ENCODE measurements at regions not wholly inside any gene's neighbourhood (a gene's known extent, or its start where the extent isn't known, plus 50 kb on each side); places are given as distances from the start of the nearest gene placed in this dataset.

GRCh38 chr2:66111706-66112105 is 323.2 kb upstream of the MEIS1 start:
- DNase-seq = no peak
- POLR2A ChIA-PET (ENCODE audit: unreplicated experiment) = no interaction called here
- CTCF ChIA-PET = no interaction called here
- Histone ChIP-seq H3K27me3 (ENCODE audit: control insufficient read depth, insufficient read depth, low read length) (no peaks in the 10 kb centered on the region), H3K9ac (ENCODE audit: low read depth, low read length) (no peak overlapping the region), H2AK9ac (replicated peaks; ENCODE audit: low read depth, low read length, poor library complexity) (no peak overlapping the region), H2BK20ac (ENCODE audit: low read depth, low read length) (no peak overlapping the region), H3K4me1 (ENCODE audit: control insufficient read depth, insufficient read depth, low read length) (no peaks in the 10 kb centered on the region), H2AK5ac (ENCODE audit: low read depth, low read length) (no peak overlapping the region), H2BK15ac (ENCODE audit: low read depth, low read length) (no peak overlapping the region), H3K4ac (ENCODE audit: low read depth, low read length) (no peak overlapping the region), H4K8ac (ENCODE audit: low read depth in 2 of 2, low read length in 2 of 2) (no peak overlapping the region), H3K9me3 (ENCODE audit: control insufficient read depth, insufficient read depth, low read length) (no peaks in the 10 kb centered on the region), H3K18ac (ENCODE audit: low read depth, low read length) (no peak overlapping the region), H2AFZ (replicated peaks; ENCODE audit: low read length, poor library complexity) (no peak overlapping the region), H3K9me1 (ENCODE audit: insufficient read depth, low read length) (no peaks in the 10 kb centered on the region), H3K36me3 (ENCODE audit: control insufficient read depth, insufficient read depth, low read length) (no peaks in the 10 kb centered on the region), H3K14ac (replicated peaks; ENCODE audit: low read depth, low read length) (no peak overlapping the region), H2BK5ac (ENCODE audit: low read depth, low read length, poor library complexity, severe bottlenecking) (no peak overlapping the region), H3K4me3 (ENCODE audit: insufficient read depth, low read depth, low read length) (no peak overlapping the region), H4K5ac (ENCODE audit: low read depth, low read length) (no peak overlapping the region), H3K79me1 (ENCODE audit: low read depth in 1 of 2, low read length in 2 of 2) (no peaks in the 10 kb centered on the region), H3K23ac (ENCODE audit: low read depth, low read length) (no peak overlapping the region), H2BK120ac (ENCODE audit: low read depth, low read length) (no peak overlapping the region), H4K20me1 (ENCODE audit: insufficient read depth, low read length) (no peaks in the 10 kb centered on the region), H3K27ac (ENCODE audit: insufficient read depth, low read length) (no peak overlapping the region), H4K91ac (ENCODE audit: insufficient read depth, low read depth, low read length) (no peak overlapping the region), H3K56ac (ENCODE audit: extremely low read depth, insufficient read depth, low read length) (no peak overlapping the region), H3K4me2 (ENCODE audit: low read depth, low read length) (no peak overlapping the region)
- BruUV-seq (replicated peaks) = no TSS peak
- no peak for ATAC-seq (ENCODE audit: low read depth)
- TF ChIP-seq MXI1 (IDR thresholded peaks at IDR 0.05; ENCODE audit: borderline replicate concordance, low read depth, low read length) (no peak), CHD1 (IDR thresholded peaks at IDR 0.05; ENCODE audit: low read depth, low read length) (no peak), ELK1 (IDR thresholded peaks at IDR 0.05; ENCODE audit: borderline replicate concordance, low read depth, low read length) (no peak), MAZ (IDR thresholded peaks at IDR 0.05; ENCODE audit: borderline replicate concordance, low read depth, low read length) (no peak), RFX5 (IDR thresholded peaks at IDR 0.05; ENCODE audit: low read depth, low read length) (no peak), NFE2L2 (IDR thresholded peaks at IDR 0.05; ENCODE audit: low read depth, low read length) (no peak), RCOR1 (IDR thresholded peaks at IDR 0.05; ENCODE audit: insufficient replicate concordance, low read length) (no peak), FOS (IDR thresholded peaks at IDR 0.05; ENCODE audit: low read depth, low read length) (no peak), SMC3 (IDR thresholded peaks at IDR 0.05; ENCODE audit: low read depth, low read length) (no peak)
- intact Hi-C loops (cut with micrococcal nuclease) (no loop called here), in situ Hi-C loops (cut with MboI; ENCODE audit: low sequenced_read_pairs) (no loop called here), dilution Hi-C loops (cut with HindIII; ENCODE audit: low sequenced_read_pairs, unreplicated experiment) (no loop called here)
- 60% methylated on average over 1 of the region's 7 CpGs; no CpG with 5 or more reads in 1 of the 2 experiments for WGBS, 2 experiments (ENCODE audit: extremely low coverage in 2 of 2, insufficient read length in 1 of 2)

All from IMR-90 (cell line).